ENCODE measurements at regions not wholly inside any gene's neighbourhood (a gene's known extent, or its start where the extent isn't known, plus 50 kb on each side); places are given as distances from the start of the nearest gene placed in this dataset.

- FAIRE-seq (no peak), DNase-seq (ENCODE audit: low read depth in 1 of 2, low spot score in 2 of 2) (no peak)
- no peak overlapping the region for H2AK5ac ChIP-seq (ENCODE audit: low read depth, low read length)
- no peak overlapping the region for H3K4me2 ChIP-seq (ENCODE audit: insufficient read depth in 1 of 2, low read depth in 2 of 2, low read length in 2 of 2)
- no peaks in the 10 kb centered on the region for H3K27me3 ChIP-seq (replicated peaks in 1 of 4; ENCODE audit: control insufficient read depth in 3 of 4, extremely low read depth in 1 of 4, insufficient read depth in 3 of 4, low read length in 3 of 4)
- H3K56ac ChIP-seq (replicated peaks; ENCODE audit: insufficient read length, low read depth, low read length): no peak overlapping the region
- no peaks in the 10 kb centered on the region for H3K4me1 ChIP-seq (replicated peaks in 1 of 4; ENCODE audit: control insufficient read depth in 3 of 4, insufficient read depth in 4 of 4, low read length in 3 of 4)
- H3K4me3 ChIP-seq (ENCODE audit: extremely low read depth in 1 of 4, insufficient read depth in 2 of 4, low read depth in 3 of 4, low read length in 4 of 4): no peak overlapping the region
- H2BK5ac ChIP-seq (ENCODE audit: low read depth, low read length): no peak overlapping the region
- H3K23ac ChIP-seq (ENCODE audit: insufficient read length): no peak overlapping the region
- H3K79me1 ChIP-seq (ENCODE audit: low read depth, low read length): no peaks in the 10 kb centered on the region
- no peak overlapping the region for H3K14ac ChIP-seq (ENCODE audit: insufficient read length)
- no peak overlapping the region for H2AFZ ChIP-seq (ENCODE audit: low read length)
- WGBS, 2 experiments (ENCODE audit: extremely low coverage in 1 of 2, insufficient coverage in 1 of 2, insufficient read length in 1 of 2, insufficient replicate concordance in 2 of 2, low coverage in 1 of 2, low lambda C conversion rate in 2 of 2, missing lambda C conversion rate in 1 of 2): 96% methylated on average over 5 of the region's 5 CpGs; no CpG with 5 or more reads in 1 of the 2 experiments
- H2BK15ac ChIP-seq (ENCODE audit: low read length): no peak overlapping the region
- H4K91ac ChIP-seq (replicated peaks; ENCODE audit: insufficient read length, low read length): no peak overlapping the region
- no peak overlapping the region for H3K9ac ChIP-seq (replicated peaks in 1 of 4; ENCODE audit: extremely low read depth in 1 of 4, low read depth in 3 of 4, low read length in 3 of 4)
- no peak overlapping the region for H3K18ac ChIP-seq (ENCODE audit: extremely low read depth, low read length)
- no peaks in the 10 kb centered on the region for H3K36me3 ChIP-seq (ENCODE audit: control insufficient read depth in 2 of 4, insufficient read depth in 4 of 4, low read length in 3 of 4)
- no peak overlapping the region for H2BK120ac ChIP-seq (replicated peaks; ENCODE audit: low read depth, low read length)
- no peak overlapping the region for H4K8ac ChIP-seq (ENCODE audit: extremely low read depth, insufficient read depth, low read length)
- no peaks in the 10 kb centered on the region for H4K20me1 ChIP-seq (replicated peaks in 1 of 2; ENCODE audit: control insufficient read depth in 1 of 2, insufficient read depth in 2 of 2, low read length in 2 of 2)
- no peak overlapping the region for H2BK20ac ChIP-seq (ENCODE audit: low read length)
- H3K9me3 ChIP-seq (ENCODE audit: insufficient read depth in 2 of 2, low read depth in 1 of 2, low read length in 1 of 2): no peaks in the 10 kb centered on the region
- H3K79me2 ChIP-seq (ENCODE audit: control insufficient read depth in 1 of 2, insufficient read depth in 2 of 2, low read length in 2 of 2): no peaks in the 10 kb centered on the region
- no peak for TF ChIP-seq GTF2F1 (IDR thresholded peaks at IDR 0.05; ENCODE audit: borderline replicate concordance, low read depth, low read length)
- TF ChIP-seq SIN3A (conservative IDR thresholded peaks at IDR 0.05 in 1 of 2, IDR thresholded peaks at IDR 0.05 in 1 of 2; ENCODE audit: low read depth in 1 of 2, low read length in 2 of 2): no peak
- no peak for TF ChIP-seq POLR2A (IDR thresholded peaks at IDR 0.05; ENCODE audit: control extremely low read depth in 1 of 2, low read depth in 2 of 2, low read length in 2 of 2)
- H3K27ac ChIP-seq (ENCODE audit: low read depth, low read length): no peak overlapping the region
- no peak overlapping the region for H4K5ac ChIP-seq (ENCODE audit: insufficient read length, low read depth, low read length)
- POLR2A ChIA-PET (ENCODE audit: partially characterized antibody): no interaction called here
- no peak overlapping the region for H3K4ac ChIP-seq (replicated peaks; ENCODE audit: insufficient read length, low read depth, low read length)
- no peak overlapping the region for H2BK12ac ChIP-seq (ENCODE audit: low read depth, low read length)
- CTCF ChIA-PET (ENCODE audit: partially characterized antibody): interaction anchor here (1.0 kb wide), 1 partner anchor 332 kb away, joined by 3 read pairs; no protein-coding TSS in a partner anchor
- no peaks in the 10 kb centered on the region for H3K23me2 ChIP-seq (ENCODE audit: low read depth, low read length)
Measured at GRCh38 chr2:6127718-6128117, 435.5 kb downstream of the SOX11 start.

Data from H1 (cell line).